HG03060 (cell line): ENCODE measurements at regions not wholly inside any gene's neighbourhood (a gene's known extent, or its start where the extent isn't known, plus 50 kb on each side); places are given as distances from the start of the nearest gene placed in this dataset.

ENCODE experiments used
- ATAC-seq: cut with Tn5 transposase; IDR thresholded peaks from one replicate; pipeline ENCODE4 v1.9.1; 2021; ENCODE audit warnings: low read depth, moderate number of reproducible peaks; ENCODE audit not compliant: unreplicated experiment

GRCh38 chr18:76580288-76580962 lies 85.4 kb upstream of the ZNF516 start:
- no peak for ATAC-seq

DNA sequence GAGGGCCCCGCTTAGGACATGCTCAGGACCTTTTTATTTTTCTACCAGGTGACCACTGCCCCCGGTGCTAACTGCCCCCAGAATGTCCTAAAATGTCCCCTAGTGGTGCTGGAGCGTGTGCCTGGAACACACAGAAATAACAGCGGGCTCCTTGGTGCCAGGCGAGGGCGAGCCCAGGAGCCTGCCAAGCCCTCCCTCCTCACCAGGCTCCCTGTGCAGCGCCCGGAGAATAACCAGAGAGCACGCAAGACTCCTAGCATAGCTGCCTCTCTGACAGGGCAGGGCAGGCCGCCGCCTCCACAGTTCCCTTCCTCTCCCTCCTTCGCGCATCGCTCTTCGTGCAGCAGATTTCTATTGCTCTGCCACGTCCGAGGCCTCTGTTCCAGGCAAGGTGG lies 84.3 kb upstream of the ZNF516 start:
- no peak for ATAC-seq

- ATAC-seq, result no peak
Observed at GRCh38 chr18:76578571-76579300, 83.7 kb upstream of the ZNF516 start.

DNA sequence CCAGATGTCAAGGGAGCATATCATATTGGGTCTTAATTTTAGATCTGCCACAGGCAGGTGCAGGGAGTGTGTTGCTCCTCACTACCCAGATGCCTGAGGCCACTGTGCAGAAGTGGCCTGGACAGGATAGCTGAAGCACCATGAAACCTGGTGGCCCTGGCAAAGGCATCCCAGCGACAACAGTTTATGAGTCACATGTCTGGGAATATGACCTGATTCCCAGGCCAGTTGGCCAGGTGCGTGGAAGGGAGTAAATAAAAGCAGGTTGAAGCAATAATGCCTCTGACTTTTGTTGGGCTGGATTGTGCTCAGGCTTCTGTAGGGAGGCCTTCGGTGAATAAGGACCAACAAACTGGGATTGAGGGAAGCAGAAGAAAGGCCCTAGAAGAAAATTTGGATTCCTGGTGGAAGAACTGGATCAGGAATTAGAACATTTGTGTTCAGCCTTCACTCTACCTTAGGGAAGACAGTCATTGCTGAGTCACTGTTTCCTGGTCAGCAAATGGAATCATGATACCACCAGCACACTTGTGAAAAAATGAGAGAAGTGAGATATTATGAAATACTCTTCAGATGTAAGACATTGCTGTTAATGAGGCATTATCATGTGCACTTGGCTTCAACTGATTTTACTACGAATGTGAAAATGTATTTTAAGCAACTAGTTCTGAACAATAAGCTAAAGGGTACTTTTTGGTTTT lies 78.4 kb upstream of the ZNF516 start:
- no peak for ATAC-seq

- no peak for ATAC-seq
Observed at GRCh38 chr18:76572518-76573247, 77.6 kb upstream of the ZNF516 start.

DNA sequence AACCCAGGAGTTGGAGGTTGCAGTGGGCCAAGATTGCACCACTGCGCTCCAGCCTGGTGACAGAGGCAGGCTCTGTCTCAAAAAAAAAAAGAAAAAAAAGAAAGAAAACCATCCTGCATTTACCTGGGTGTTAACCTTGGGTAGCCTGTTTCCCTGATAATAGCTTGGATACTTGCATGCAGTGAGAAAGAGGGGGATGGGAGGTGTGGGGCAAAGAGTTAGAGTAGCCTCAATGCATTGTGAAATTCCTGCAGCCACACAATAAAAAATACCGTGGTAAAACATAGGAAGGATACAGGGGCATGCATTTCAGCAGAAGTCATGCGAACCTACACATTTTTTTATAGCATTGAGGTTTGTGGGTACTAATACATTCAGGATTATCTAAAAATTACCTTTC lies 76.6 kb upstream of the ZNF516 start:
- ATAC-seq, result no peak

DNA sequence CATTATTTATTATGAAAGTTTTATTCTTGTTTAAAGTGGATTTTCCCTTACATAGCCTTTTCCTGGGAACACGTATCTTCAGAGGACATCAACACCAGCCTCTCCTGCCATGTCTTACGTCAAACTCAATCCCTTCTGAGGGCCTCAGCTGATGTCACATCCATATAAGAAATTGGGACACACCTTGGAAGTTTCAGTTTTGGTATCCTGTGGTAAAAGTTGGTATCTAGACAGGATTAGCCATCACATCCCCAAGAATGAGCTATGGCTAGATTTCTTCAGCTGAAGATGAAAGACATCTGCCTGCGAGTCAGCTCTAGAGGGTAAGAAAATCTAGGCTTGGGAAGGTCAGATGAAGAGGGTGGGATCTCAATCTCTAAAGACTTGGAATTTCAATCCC lies 75.8 kb upstream of the ZNF516 start:
- no peak for ATAC-seq

GRCh38 chr18:76569644-76570419 lies 74.8 kb upstream of the ZNF516 start:
- no peak for ATAC-seq

DNA sequence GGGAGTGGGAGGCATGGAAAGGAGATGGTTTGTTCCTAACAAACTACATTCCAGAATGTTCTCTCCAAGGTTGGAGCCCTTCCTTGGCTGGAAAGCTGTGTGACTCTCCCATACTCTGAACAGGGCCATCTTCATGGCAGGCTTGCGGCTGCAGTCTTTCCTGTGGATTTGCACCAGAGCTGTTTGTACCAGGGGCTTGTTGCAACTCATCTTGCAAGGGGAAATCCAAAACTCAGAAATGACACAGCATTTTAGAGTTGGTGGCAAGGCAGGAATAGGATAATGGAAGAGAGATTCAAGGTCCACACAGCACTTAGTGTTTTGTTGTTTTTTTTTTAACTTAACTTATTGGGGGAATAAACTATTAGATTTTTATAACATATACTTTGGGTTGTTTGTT lies 73.7 kb upstream of the ZNF516 start:
- no peak for ATAC-seq

DNA sequence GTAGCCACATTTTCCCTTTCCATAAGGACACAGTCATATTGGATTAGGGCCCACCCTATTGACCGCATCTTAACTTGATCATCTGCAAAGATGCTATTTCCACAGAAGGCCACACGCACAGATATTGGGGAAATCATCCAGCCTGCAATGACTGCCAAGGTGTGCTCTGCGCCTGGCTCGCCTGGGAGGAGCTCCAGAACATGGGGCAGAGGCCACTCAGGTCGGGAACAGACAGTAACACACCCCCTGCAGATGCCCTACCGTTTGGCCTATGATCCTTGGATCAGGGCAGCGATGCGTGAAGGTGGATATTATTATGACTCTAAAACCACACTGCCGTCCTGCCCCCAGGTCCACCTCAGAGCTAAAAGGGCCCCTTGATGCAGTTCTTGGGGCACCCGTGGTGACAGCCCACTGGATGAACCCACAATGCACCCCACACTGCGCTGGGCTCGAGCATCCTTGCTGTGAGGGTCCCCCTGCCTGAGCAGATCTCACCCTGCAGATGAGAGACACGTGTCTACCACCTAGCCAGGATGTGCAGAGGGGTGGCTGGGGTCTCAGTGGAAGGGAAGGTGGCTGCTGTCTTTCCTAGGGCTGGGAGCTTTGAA lies 72.9 kb upstream of the ZNF516 start:
- ATAC-seq, result no peak

DNA sequence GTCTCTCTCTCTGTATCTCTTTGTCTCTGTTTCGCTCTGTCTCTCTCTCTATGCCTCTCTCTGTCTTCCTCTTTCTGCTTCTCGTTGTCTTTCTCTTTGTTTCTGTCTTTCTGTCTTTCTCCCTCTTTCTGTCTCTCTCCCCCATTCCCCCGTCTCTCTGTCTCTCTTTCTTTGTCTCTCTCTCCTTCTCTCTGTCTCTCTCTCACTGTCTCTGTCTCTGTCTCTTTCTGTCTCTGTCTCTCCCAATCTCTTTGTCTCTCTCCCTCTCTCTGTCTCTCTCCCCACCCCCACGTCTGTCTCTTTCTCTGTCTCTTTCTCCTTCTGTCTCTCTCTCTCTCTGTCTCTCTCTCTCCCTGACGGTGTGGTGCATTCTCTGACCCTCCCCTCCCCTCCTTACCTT lies 71.9 kb upstream of the ZNF516 start:
- ATAC-seq, result no peak

- no peak for ATAC-seq
Observed at GRCh38 chr18:76565238-76566173, 70.5 kb upstream of the ZNF516 start.

GRCh38 chr18:76564655-76565237 lies 69.7 kb upstream of the ZNF516 start:
- ATAC-seq, result no peak

DNA sequence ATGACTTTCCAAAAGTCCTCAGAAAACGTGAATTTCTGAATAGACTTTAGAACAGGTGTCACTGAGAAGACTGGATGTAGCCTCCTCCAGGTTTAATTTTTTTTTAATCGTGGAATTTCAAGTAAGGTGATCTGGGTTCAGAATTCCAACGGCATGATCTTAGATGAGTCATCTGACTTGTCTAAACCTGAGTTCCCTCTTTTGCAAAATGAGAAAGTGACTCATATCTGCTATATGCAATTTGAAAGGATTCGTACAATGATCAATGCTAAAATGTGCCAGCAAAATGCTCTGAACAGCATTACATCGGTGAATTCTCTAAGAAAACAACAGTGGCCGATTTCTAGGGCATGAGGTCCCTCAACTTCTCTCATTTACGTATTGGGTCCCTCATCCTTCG lies 69.1 kb upstream of the ZNF516 start:
- ATAC-seq, result no peak

- no peak for ATAC-seq
Observed at GRCh38 chr18:76562286-76563122, 67.5 kb upstream of the ZNF516 start.

GRCh38 chr18:76558881-76559667 lies 64.0 kb upstream of the ZNF516 start:
- no peak for ATAC-seq
